H1 (cell line): ENCODE measurements at regions not wholly inside any gene's neighbourhood (a gene's known extent, or its start where the extent isn't known, plus 50 kb on each side); places are given as distances from the start of the nearest gene placed in this dataset.

Source experiments
- CTCF ChIA-PET: fragments of 300-600 bp; sonication (Branson Sonifier 250); formaldehyde crosslinking; loops from one replicate; lab custom pipeline; 2021; ENCODE audit not compliant: partially characterized antibody; lab: Charles Lee
- POLR2A ChIA-PET: fragments of 300-600 bp; sonication (Branson Sonifier 250); formaldehyde crosslinking; loops from one replicate; lab custom pipeline; 2021; ENCODE audit warnings: inconsistent platforms; ENCODE audit not compliant: partially characterized antibody; lab: Charles Lee
- DNase-seq, 2 experiments: peaks; one replicate each; pipeline versions ENCODE4 v3.0.0 to v3.0.0-alpha.2; 2010 to 2022; ENCODE audit warnings: low spot score in 2 of 2, low read depth in 1 of 2, mixed read lengths in 1 of 2
- FAIRE-seq: peaks from 2 replicates; lab custom pipeline; 2011; peaks lifted over from hg19 to GRCh38; lab: Jason Lieb, UNC
- H2AFZ ChIP-seq: 2 replicates; pipeline ENCODE4 v1.8.1; 2012; ENCODE audit warnings: low read length, inconsistent platforms
- H2AK5ac ChIP-seq: 2 replicates; pipeline ENCODE4 v1.6.1; 2013; ENCODE audit warnings: low read depth, low read length
- H2BK120ac ChIP-seq: replicated peaks from 2 replicates; pipeline ENCODE3; 2013; ENCODE audit warnings: low read depth, low read length, inconsistent platforms
- H2BK12ac ChIP-seq: 2 replicates; pipeline ENCODE4 v1.6.1; 2013; ENCODE audit warnings: low read depth, low read length
- H2BK15ac ChIP-seq: 2 replicates; pipeline ENCODE4 v1.6.1; 2013; ENCODE audit warnings: low read length
- H2BK20ac ChIP-seq: 2 replicates; pipeline ENCODE4 v1.6.1; 2013; ENCODE audit warnings: low read length
- H2BK5ac ChIP-seq: 2 replicates; pipeline ENCODE4 v1.6.1; 2013; ENCODE audit warnings: low read depth, low read length
- H3K14ac ChIP-seq: 2 replicates; pipeline ENCODE4 v1.6.1; 2013; ENCODE audit warnings: inconsistent platforms; ENCODE audit not compliant: insufficient read length
- H3K18ac ChIP-seq: 2 replicates; pipeline ENCODE4 v1.6.1; 2013; ENCODE audit warnings: low read length; ENCODE audit errors: extremely low read depth
- H3K23ac ChIP-seq: 2 replicates; pipeline ENCODE4 v1.6.1; 2013; ENCODE audit warnings: inconsistent platforms; ENCODE audit not compliant: insufficient read length
- H3K23me2 ChIP-seq: 2 replicates; pipeline ENCODE4 v1.6.1; 2013; ENCODE audit warnings: low read depth, low read length
- H3K27ac ChIP-seq: 2 replicates; pipeline ENCODE4 v1.6.1; 2011; ENCODE audit warnings: low read depth, low read length, inconsistent platforms
- H3K27me3 ChIP-seq, 4 experiments: replicated peaks in 1 of 4; 1 replicate in 1 of 4; 2 replicates in 3 of 4; pipeline versions ENCODE4 v1.6.1 to v1.8.1; 2011 to 2013; ENCODE audit warnings: low read length in 3 of 4, mild to moderate bottlenecking in 3 of 4, inconsistent platforms in 2 of 4, mixed read lengths in 2 of 4, moderate library complexity in 1 of 4; ENCODE audit not compliant: control insufficient read depth in 3 of 4, insufficient read depth in 3 of 4; ENCODE audit errors: extremely low read depth in 1 of 4
- H3K36me3 ChIP-seq, 4 experiments: 2 replicates each; pipeline versions ENCODE4 v1.6.1 to v1.8.1; 2011 to 2013; ENCODE audit warnings: mild to moderate bottlenecking in 4 of 4, low read length in 3 of 4, moderate library complexity in 2 of 4, control low read depth in 1 of 4, inconsistent platforms in 1 of 4; ENCODE audit not compliant: insufficient read depth in 4 of 4, control insufficient read depth in 2 of 4
- H3K4ac ChIP-seq: replicated peaks from 2 replicates; pipeline ENCODE3; 2013; ENCODE audit warnings: low read length, low read depth, mixed read lengths, inconsistent platforms; ENCODE audit not compliant: insufficient read length
- H3K4me1 ChIP-seq, 4 experiments: replicated peaks in 1 of 4; 1 replicate in 1 of 4; 2 replicates in 3 of 4; pipeline versions ENCODE4 v1.6.1 to v1.8.1; 2011 to 2013; ENCODE audit warnings: low read length in 3 of 4, inconsistent platforms in 2 of 4, mixed read lengths in 1 of 4; ENCODE audit not compliant: insufficient read depth in 4 of 4, control insufficient read depth in 3 of 4
- H3K4me2 ChIP-seq, 2 experiments: 2 replicates each; pipeline versions ENCODE4 v1.6.1 to v1.8.1; 2011 to 2013; ENCODE audit warnings: low read depth in 2 of 2, low read length in 2 of 2, control low read depth in 1 of 2, inconsistent platforms in 1 of 2, mild to moderate bottlenecking in 1 of 2; ENCODE audit not compliant: insufficient read depth in 1 of 2
- H3K4me3 ChIP-seq, 4 experiments: fragments of 200-600, 300-600 bp in 1 of 4; sonication (generic), shearing (Covaris generic), sonication (Bioruptor Twin) in 1 of 4; 2 replicates each; pipeline versions ENCODE4 v1.5.1 to v1.8.1; 2011 to 2016; ENCODE audit warnings: low read length in 4 of 4, low read depth in 3 of 4, control low read depth in 2 of 4, inconsistent platforms in 2 of 4, mild to moderate bottlenecking in 2 of 4, mixed read lengths in 1 of 4, moderate library complexity in 1 of 4; ENCODE audit not compliant: insufficient read depth in 2 of 4; ENCODE audit errors: extremely low read depth in 1 of 4
- H3K56ac ChIP-seq: replicated peaks from 2 replicates; pipeline ENCODE3; 2013; ENCODE audit warnings: low read depth, mild to moderate bottlenecking, mixed read lengths, low read length, inconsistent platforms; ENCODE audit not compliant: insufficient read length
- H3K79me1 ChIP-seq: 2 replicates; pipeline ENCODE4 v1.6.1; 2013; ENCODE audit warnings: low read depth, low read length, control low read depth
- H3K79me2 ChIP-seq, 2 experiments: 2 replicates each; pipeline versions ENCODE4 v1.6.1 to v1.8.1; 2012 to 2013; ENCODE audit warnings: low read length in 2 of 2, mild to moderate bottlenecking in 2 of 2, inconsistent platforms in 1 of 2; ENCODE audit not compliant: insufficient read depth in 2 of 2, control insufficient read depth in 1 of 2
- H3K9ac ChIP-seq, 4 experiments: replicated peaks in 1 of 4; 1 replicate in 1 of 4; 2 replicates in 3 of 4; pipeline versions ENCODE4 v1.6.1 to v1.8.1; 2011 to 2013; ENCODE audit warnings: low read depth in 3 of 4, low read length in 3 of 4, control low read depth in 2 of 4, mild to moderate bottlenecking in 2 of 4, moderate library complexity in 2 of 4, inconsistent platforms in 1 of 4; ENCODE audit errors: extremely low read depth in 1 of 4
- H3K9me3 ChIP-seq, 2 experiments: 2 replicates each; pipeline versions ENCODE4 v1.6.1 to v1.8.1; 2012 to 2013; ENCODE audit warnings: mild to moderate bottlenecking in 2 of 2, moderate library complexity in 2 of 2, control low read depth in 1 of 2, inconsistent platforms in 1 of 2, low read depth in 1 of 2, low read length in 1 of 2, mixed read lengths in 1 of 2; ENCODE audit not compliant: insufficient read depth in 2 of 2
- H4K20me1 ChIP-seq, 2 experiments: replicated peaks in 1 of 2; 2 replicates each; pipeline versions ENCODE3 to v1.8.1; 2011 to 2013; ENCODE audit warnings: inconsistent platforms in 2 of 2, low read length in 2 of 2, mild to moderate bottlenecking in 1 of 2; ENCODE audit not compliant: insufficient read depth in 2 of 2, control insufficient read depth in 1 of 2
- H4K5ac ChIP-seq: 2 replicates; pipeline ENCODE4 v1.6.1; 2013; ENCODE audit warnings: low read length, low read depth, mixed read lengths, inconsistent platforms; ENCODE audit not compliant: insufficient read length
- H4K8ac ChIP-seq: 2 replicates; pipeline ENCODE4 v1.8.0; 2013; ENCODE audit warnings: mild to moderate bottlenecking, moderate library complexity, low read length, inconsistent platforms; ENCODE audit not compliant: insufficient read depth; ENCODE audit errors: extremely low read depth
- H4K91ac ChIP-seq: replicated peaks from 2 replicates; pipeline ENCODE3; 2013; ENCODE audit warnings: low read length, mixed read lengths, inconsistent platforms; ENCODE audit not compliant: insufficient read length
- ASH2L ChIP-seq: fragments of 200-600, 300-600 bp; sonication (generic); IDR thresholded peaks from one replicate; pipeline ENCODE4 v1.7.1; 2017; ENCODE audit warnings: low read length
- BACH1 ChIP-seq: IDR thresholded peaks from 2 replicates; pipeline ENCODE4 v1.6.1; 2012; ENCODE audit warnings: low read length, improper control_type of control experiment
- BCL11A ChIP-seq, 2 experiments: IDR thresholded peaks; one replicate each; pipeline ENCODE4 v1.6.1; 2011; ENCODE audit warnings: low read depth in 2 of 2, low read length in 2 of 2, mild to moderate bottlenecking in 2 of 2
- CHD1 ChIP-seq: IDR thresholded peaks from 2 replicates; pipeline ENCODE4 v1.6.1; 2012; ENCODE audit warnings: low read depth, low read length, improper control_type of control experiment
- CREB1 ChIP-seq: IDR thresholded peaks from 2 replicates; pipeline ENCODE4 v1.6.1; 2012; ENCODE audit warnings: inconsistent platforms
- EZH2 ChIP-seq: fragments of 200-600 bp; sonication (generic); IDR thresholded peaks from 2 replicates; pipeline ENCODE4 v1.7.1; 2012; ENCODE audit warnings: low read depth, mild to moderate bottlenecking, moderate library complexity, low read length, inconsistent platforms; ENCODE audit not compliant: severe bottlenecking
- KDM5A ChIP-seq: fragments of 200-600 bp; IDR thresholded peaks from 2 replicates; pipeline ENCODE4 v1.7.1; 2012; ENCODE audit warnings: mild to moderate bottlenecking, low read length, inconsistent platforms, mixed read lengths
- MAX ChIP-seq: IDR thresholded peaks from 2 replicates; pipeline ENCODE4 v1.6.1; 2012; ENCODE audit warnings: inconsistent platforms
- RAD21 ChIP-seq, 2 experiments: IDR thresholded peaks in 1 of 2; conservative IDR thresholded peaks in 1 of 2; 2 replicates each; pipeline ENCODE4 v1.6.1; 2011; ENCODE audit warnings: low read depth in 2 of 2, low read length in 2 of 2, improper control_type of control experiment in 1 of 2, inconsistent platforms in 1 of 2, mild to moderate bottlenecking in 1 of 2, moderate library complexity in 1 of 2
- RFX5 ChIP-seq: IDR thresholded peaks from 2 replicates; pipeline ENCODE4 v1.6.1; 2011; ENCODE audit warnings: low read depth, low read length, improper control_type of control experiment, borderline replicate concordance
- SIX5 ChIP-seq: IDR thresholded peaks from 2 replicates; pipeline ENCODE4 v1.6.1; 2011; ENCODE audit warnings: mild to moderate bottlenecking, low read depth, low read length
- SP4 ChIP-seq: IDR thresholded peaks from 2 replicates; pipeline ENCODE4 v1.6.1; 2012; ENCODE audit warnings: low read length, inconsistent platforms
- TAF7 ChIP-seq: optimal IDR thresholded peaks from 2 replicates; pipeline ENCODE3; 2011; ENCODE audit warnings: low read depth, mild to moderate bottlenecking, inconsistent platforms, low read length, moderate library complexity, borderline replicate concordance
- TCF12 ChIP-seq: IDR thresholded peaks from 2 replicates; pipeline ENCODE4 v1.6.1; 2011; ENCODE audit warnings: low read depth, mild to moderate bottlenecking, low read length
- ZNF274 ChIP-seq: IDR thresholded peaks from 2 replicates; pipeline ENCODE4 v1.7.0; 2012; ENCODE audit warnings: low read length, borderline replicate concordance; ENCODE audit errors: extremely low read depth
- WGBS, 2 experiments: shearing (Covaris generic) in 1 of 2; methylation state at CpG; one replicate each; pipeline versions ENCODE4 v1.1.6 to v1.1.7; 2013 to 2015; ENCODE audit warnings: low lambda C conversion rate in 2 of 2, mixed read lengths in 2 of 2, inconsistent platforms in 1 of 2, low coverage in 1 of 2, missing lambda C conversion rate in 1 of 2; ENCODE audit not compliant: insufficient replicate concordance in 2 of 2, insufficient coverage in 1 of 2, insufficient read length in 1 of 2; ENCODE audit errors: extremely low coverage in 1 of 2, missing lambda C conversion rate in 1 of 2; 5-methylcytosine and 5-hydroxymethylcytosine counted together

- no peak overlapping the region for H3K56ac ChIP-seq
- no peak overlapping the region for H4K8ac ChIP-seq
- H3K27ac ChIP-seq, result no peak overlapping the region
- H4K91ac ChIP-seq, result no peak overlapping the region
- H3K4ac ChIP-seq, result no peak overlapping the region
- H2BK5ac ChIP-seq, result no peak overlapping the region
- no peaks in the 10 kb centered on the region for H4K20me1 ChIP-seq
- H3K23me2 ChIP-seq, result no peaks in the 10 kb centered on the region
- H3K23ac ChIP-seq, result no peak overlapping the region
- no peak overlapping the region for H4K5ac ChIP-seq
- no peak overlapping the region for H2BK15ac ChIP-seq
- H3K4me2 ChIP-seq, result no peak overlapping the region
- H3K79me2 ChIP-seq, result no peaks in the 10 kb centered on the region
- DNase-seq (no peak), FAIRE-seq (no peak)
- H3K14ac ChIP-seq, result no peak overlapping the region
- H2AK5ac ChIP-seq, result no peak overlapping the region
- H3K9me3 ChIP-seq, result no peaks in the 10 kb centered on the region
- H3K4me1 ChIP-seq, result no peaks in the 10 kb centered on the region
- H3K9ac ChIP-seq, result no peak overlapping the region
- H2BK20ac ChIP-seq, result no peak overlapping the region
- H3K18ac ChIP-seq, result no peak overlapping the region
- no peak overlapping the region for H2BK120ac ChIP-seq
- H2BK12ac ChIP-seq, result no peak overlapping the region
- no peak overlapping the region for H3K4me3 ChIP-seq
- no peaks in the 10 kb centered on the region for H3K27me3 ChIP-seq
- no peak overlapping the region for H2AFZ ChIP-seq
- WGBS, 2 experiments, result 93% methylated on average over 2 of the region's 2 CpGs; no CpG with 5 or more reads in 1 of the 2 experiments
- TF ChIP-seq EZH2, result no peak
- TF ChIP-seq KDM5A, result no peak
- TF ChIP-seq TCF12, result no peak
- no peak for TF ChIP-seq MAX
- TF ChIP-seq ASH2L, result no peak
- TF ChIP-seq BACH1, result no peak
- TF ChIP-seq CREB1, result no peak
- TF ChIP-seq RFX5, result no peak
- no peak for TF ChIP-seq CHD1
- TF ChIP-seq SIX5, result no peak
- TF ChIP-seq TAF7, result no peak
- TF ChIP-seq ZNF274, result no peak
- no peak for TF ChIP-seq SP4
- no peak for TF ChIP-seq RAD21 (IDR thresholded peaks at IDR 0.05 in 1 of 2, conservative IDR thresholded peaks at IDR 0.05 in 1 of 2; ENCODE audit: low read depth in 2 of 2, low read length in 2 of 2)
- no peak for TF ChIP-seq BCL11A (IDR thresholded peaks at IDR 0.05; ENCODE audit: low read depth in 2 of 2, low read length in 2 of 2)
- H3K36me3 ChIP-seq, result no peaks in the 10 kb centered on the region
- no peaks in the 10 kb centered on the region for H3K79me1 ChIP-seq
- ChIA-PET POLR2A (no interaction called here), CTCF (no interaction called here)
These were observed 123.7 kb downstream of the CBLL2 start for GRCh38 chrX:22396408-22396807.
